ENCODE measurements at regions not wholly inside any gene's neighbourhood (a gene's known extent, or its start where the extent isn't known, plus 50 kb on each side); places are given as distances from the start of the nearest gene placed in this dataset.

DNA sequence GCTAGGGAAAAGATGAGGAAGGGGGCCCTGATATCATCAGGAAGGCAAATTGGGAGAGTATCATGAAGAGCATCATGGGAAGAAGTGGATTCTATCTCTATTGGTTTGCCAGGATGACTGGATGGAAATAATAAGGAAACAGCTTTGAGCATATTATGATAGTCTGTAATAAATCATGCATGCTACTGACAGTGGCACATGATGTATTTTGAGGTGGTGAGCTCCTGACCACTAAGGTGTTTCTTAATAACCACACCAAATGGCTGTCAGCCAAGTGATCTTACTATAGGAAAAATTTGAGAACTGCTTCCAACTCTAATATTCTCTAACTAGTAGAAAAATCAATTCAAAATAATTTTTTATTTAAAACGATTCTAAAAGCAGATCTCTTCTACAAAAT is 548.4 kb upstream of the JAG1 start:
- no peaks in the 10 kb centered on the region for H3K79me2 ChIP-seq (ENCODE audit: insufficient read depth, low read length)
- H3K4me3 ChIP-seq (ENCODE audit: insufficient read depth, low read depth, low read length): no peak overlapping the region
- no peaks in the 10 kb centered on the region for H4K20me1 ChIP-seq (ENCODE audit: insufficient read depth, low read length)
- no peaks in the 10 kb centered on the region for H3K27me3 Mint-ChIP-seq (ENCODE audit: low read depth, unreplicated experiment)
- H3K4me2 ChIP-seq (ENCODE audit: low read length): no peak overlapping the region
- H3K36me3 ChIP-seq (ENCODE audit: insufficient read depth, low read length): no peaks in the 10 kb centered on the region
- no peak for FAIRE-seq
- H3K27me3 ChIP-seq (ENCODE audit: insufficient read depth, low read length): no peaks in the 10 kb centered on the region
- no peak overlapping the region for H3K9ac ChIP-seq (ENCODE audit: low read length)
- no peak overlapping the region for H3K27ac Mint-ChIP-seq (ENCODE audit: unreplicated experiment)
- no peak overlapping the region for H2AFZ ChIP-seq (ENCODE audit: low read depth, low read length)
- no peak overlapping the region for H3K4me3 Mint-ChIP-seq (ENCODE audit: unreplicated experiment)
- DNase-seq (ENCODE audit: low read depth): no peak
- H3K9me3 Mint-ChIP-seq (ENCODE audit: unreplicated experiment): peaks cover 3% of the 10 kb centered on the region
- TF ChIP-seq EZH2 (IDR thresholded peaks at IDR 0.05; ENCODE audit: insufficient read depth, low read length) (no peak), CTCF (IDR thresholded peaks at IDR 0.05; ENCODE audit: insufficient read depth, low read depth, low read length) (no peak)
- peaks cover 12% of the 10 kb centered on the region for H3K4me1 Mint-ChIP-seq (ENCODE audit: low read depth, unreplicated experiment)
- H3K36me3 Mint-ChIP-seq (ENCODE audit: low read depth, unreplicated experiment): no peaks in the 10 kb centered on the region
- H3K4me1 ChIP-seq (ENCODE audit: insufficient read depth, low read length): peaks cover 6% of the 10 kb centered on the region
- no peaks in the 10 kb centered on the region for H3K9me3 ChIP-seq (ENCODE audit: insufficient read depth, low read depth, low read length)
- no peak overlapping the region for H3K27ac ChIP-seq (ENCODE audit: low read depth, low read length)

GRCh38 chr20:11227602-11228001 is 553.8 kb upstream of the JAG1 start:
- H3K79me2 ChIP-seq (ENCODE audit: insufficient read depth, low read length): no peaks in the 10 kb centered on the region
- H3K36me3 Mint-ChIP-seq (ENCODE audit: low read depth, unreplicated experiment): no peaks in the 10 kb centered on the region
- no peak overlapping the region for H2AFZ ChIP-seq (ENCODE audit: low read depth, low read length)
- TF ChIP-seq CTCF (IDR thresholded peaks at IDR 0.05; ENCODE audit: insufficient read depth, low read depth, low read length) (no peak), EZH2 (IDR thresholded peaks at IDR 0.05; ENCODE audit: insufficient read depth, low read length) (no peak)
- H4K20me1 ChIP-seq (ENCODE audit: insufficient read depth, low read length): no peaks in the 10 kb centered on the region
- no peaks in the 10 kb centered on the region for H3K36me3 ChIP-seq (ENCODE audit: insufficient read depth, low read length)
- no peak overlapping the region for H3K27ac Mint-ChIP-seq (ENCODE audit: unreplicated experiment)
- FAIRE-seq (no peak), DNase-seq (ENCODE audit: low read depth) (no peak)
- no peaks in the 10 kb centered on the region for H3K9me3 ChIP-seq (ENCODE audit: insufficient read depth, low read depth, low read length)
- H3K4me1 Mint-ChIP-seq (ENCODE audit: low read depth, unreplicated experiment): peaks cover 19% of the 10 kb centered on the region
- H3K27me3 Mint-ChIP-seq (ENCODE audit: low read depth, unreplicated experiment): no peaks in the 10 kb centered on the region
- H3K9me3 Mint-ChIP-seq (ENCODE audit: unreplicated experiment): peaks cover 3% of the 10 kb centered on the region
- H3K9ac ChIP-seq (ENCODE audit: low read length): no peak overlapping the region
- H3K27ac ChIP-seq (ENCODE audit: low read depth, low read length): no peak overlapping the region
- H3K27me3 ChIP-seq (ENCODE audit: insufficient read depth, low read length): no peaks in the 10 kb centered on the region
- no peak overlapping the region for H3K4me3 Mint-ChIP-seq (ENCODE audit: unreplicated experiment)
- H3K4me2 ChIP-seq (ENCODE audit: low read length): no peak overlapping the region
- H3K4me1 ChIP-seq (ENCODE audit: insufficient read depth, low read length): peaks cover 16% of the 10 kb centered on the region
- no peak overlapping the region for H3K4me3 ChIP-seq (ENCODE audit: insufficient read depth, low read depth, low read length)

- H3K4me3 Mint-ChIP-seq (ENCODE audit: unreplicated experiment): no peak overlapping the region
- FAIRE-seq: peak; percentile 73
Observed at GRCh38 chr20:11229772-11230171, 556.0 kb upstream of the JAG1 start.

More at GRCh38 chr20:11229772-11230171, 556.0 kb upstream of the JAG1 start:
- no peak for TF ChIP-seq EZH2 (IDR thresholded peaks at IDR 0.05; ENCODE audit: insufficient read depth, low read length)
- no peak for TF ChIP-seq CTCF (IDR thresholded peaks at IDR 0.05; ENCODE audit: insufficient read depth, low read depth, low read length)
- Mint-ChIP-seq H3K4me1 (ENCODE audit: low read depth, unreplicated experiment) (peaks cover 31% of the 10 kb centered on the region), H3K27me3 (ENCODE audit: low read depth, unreplicated experiment) (no peaks in the 10 kb centered on the region), H3K36me3 (ENCODE audit: low read depth, unreplicated experiment) (no peaks in the 10 kb centered on the region), H3K9me3 (ENCODE audit: unreplicated experiment) (peaks cover 3% of the 10 kb centered on the region), H3K27ac (ENCODE audit: unreplicated experiment) (peak overlapping the region; percentile 98)
- peak overlapping the region; percentile 78 for H3K27ac ChIP-seq (ENCODE audit: low read depth, low read length)
- H3K4me3 ChIP-seq (ENCODE audit: insufficient read depth, low read depth, low read length): no peak overlapping the region
- peak overlapping the region; percentile 58 for H3K4me2 ChIP-seq (ENCODE audit: low read length)
- H3K79me2 ChIP-seq (ENCODE audit: insufficient read depth, low read length): no peaks in the 10 kb centered on the region
- H3K4me1 ChIP-seq (ENCODE audit: insufficient read depth, low read length): peaks cover 26% of the 10 kb centered on the region
- H2AFZ ChIP-seq (ENCODE audit: low read depth, low read length): no peak overlapping the region
- peak overlapping the region; percentile 67 for H3K9ac ChIP-seq (ENCODE audit: low read length)
- no peaks in the 10 kb centered on the region for H3K36me3 ChIP-seq (ENCODE audit: insufficient read depth, low read length)
- H4K20me1 ChIP-seq (ENCODE audit: insufficient read depth, low read length): no peaks in the 10 kb centered on the region
- no peaks in the 10 kb centered on the region for H3K9me3 ChIP-seq (ENCODE audit: insufficient read depth, low read depth, low read length)
- no peaks in the 10 kb centered on the region for H3K27me3 ChIP-seq (ENCODE audit: insufficient read depth, low read length)
- DNase-seq (ENCODE audit: low read depth): peak; percentile 98
